Stimulated activated CD4-positive, alpha-beta T cell treated with anti-CD3 and anti-CD28 coated beads, TNF-alpha, amount 100 ng/mL, for 24 hours (primary cell): ENCODE measurements at regions not wholly inside any gene's neighbourhood (a gene's known extent, or its start where the extent isn't known, plus 50 kb on each side); places are given as distances from the start of the nearest gene placed in this dataset.

Experiments used
- DNase-seq, 3 experiments: peaks; one replicate each; pipeline ENCODE4 v3.0.0-alpha.2; 2020; ENCODE audit warnings: low read depth in 3 of 3

- no peak for DNase-seq
These were observed 122.4 kb upstream of the NPY2R start for GRCh38 chr4:155085843-155086530.

DNA sequence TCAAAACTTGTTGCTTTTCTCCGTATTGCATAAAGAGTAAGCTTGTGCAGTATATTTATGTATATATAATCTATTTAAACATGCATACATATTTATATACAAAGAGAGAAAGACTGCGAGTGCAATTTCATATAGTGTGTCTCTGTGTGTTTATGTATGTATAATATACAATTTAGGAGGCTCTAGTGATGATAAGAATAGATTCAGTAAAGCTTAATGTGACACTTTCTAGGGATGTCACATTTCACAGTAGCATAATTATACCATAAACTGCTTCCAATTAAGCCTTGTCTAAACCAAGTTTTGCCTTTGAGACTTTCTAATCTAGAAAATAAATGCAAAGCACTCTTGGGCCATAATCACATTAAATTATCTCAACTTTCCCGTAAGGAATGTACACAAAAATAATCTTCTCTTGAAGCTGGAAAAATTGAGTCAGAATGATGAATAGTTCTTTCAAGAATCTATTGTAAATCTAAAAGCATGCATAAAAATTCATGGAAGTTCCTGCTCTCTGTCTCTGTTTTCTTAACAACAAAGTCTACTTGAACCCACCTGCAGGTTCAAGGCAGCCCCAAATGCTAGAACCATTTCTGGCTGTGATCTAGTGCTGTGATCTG is 114.1 kb upstream of the NPY2R start:
- no peak for DNase-seq

DNA sequence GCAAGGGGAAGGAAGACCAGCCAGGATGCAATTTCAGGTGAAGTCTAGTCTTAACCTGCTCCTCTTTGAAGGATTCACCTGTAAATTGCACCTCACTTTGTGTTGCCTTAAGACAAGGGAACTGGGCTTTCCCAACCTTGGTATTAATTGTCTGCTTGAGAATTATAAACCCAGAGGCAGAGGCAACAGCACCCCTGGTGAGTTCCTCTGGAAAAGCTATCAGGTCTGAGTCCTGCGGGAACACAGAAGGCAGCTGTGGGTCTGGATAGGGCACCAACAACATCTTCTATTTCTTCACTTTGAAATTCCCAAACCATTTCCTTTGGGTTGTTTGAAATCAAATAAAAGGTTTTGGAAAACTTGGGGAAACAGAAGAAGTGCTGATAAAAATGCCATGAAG is 109.2 kb upstream of the NPY2R start:
- DNase-seq = no peak

- DNase-seq = no peak
These were observed 101.8 kb upstream of the NPY2R start for GRCh38 chr4:155106629-155107028.

GRCh38 chr4:155107059-155107458 is 101.4 kb upstream of the NPY2R start:
- DNase-seq = no peak

GRCh38 chr4:155114790-155115189 is 93.6 kb upstream of the NPY2R start:
- no peak for DNase-seq

- DNase-seq = no peak
These were observed 89.4 kb upstream of the NPY2R start for GRCh38 chr4:155119006-155119405.

DNA sequence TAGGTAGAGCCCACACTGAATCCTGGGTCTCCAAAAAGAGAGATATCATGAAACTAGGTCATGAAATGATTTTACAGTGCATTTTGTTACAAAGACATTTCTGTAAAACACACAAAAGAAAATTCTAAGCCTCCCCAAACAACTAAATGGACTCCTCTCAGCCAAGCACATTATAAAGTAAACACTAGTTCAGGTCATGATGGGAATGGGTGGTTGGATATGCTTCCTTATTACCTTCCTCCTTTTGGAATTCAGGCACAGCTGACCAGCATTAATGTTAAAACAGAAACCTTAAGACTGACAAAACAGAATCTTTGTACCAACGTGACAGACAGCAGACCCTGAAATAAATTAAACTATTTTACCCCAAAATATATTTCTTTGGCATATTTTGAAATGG is 87.9 kb upstream of the NPY2R start:
- DNase-seq = no peak

- DNase-seq = no peak
These were observed 86.1 kb upstream of the NPY2R start for GRCh38 chr4:155122382-155122781.

DNA sequence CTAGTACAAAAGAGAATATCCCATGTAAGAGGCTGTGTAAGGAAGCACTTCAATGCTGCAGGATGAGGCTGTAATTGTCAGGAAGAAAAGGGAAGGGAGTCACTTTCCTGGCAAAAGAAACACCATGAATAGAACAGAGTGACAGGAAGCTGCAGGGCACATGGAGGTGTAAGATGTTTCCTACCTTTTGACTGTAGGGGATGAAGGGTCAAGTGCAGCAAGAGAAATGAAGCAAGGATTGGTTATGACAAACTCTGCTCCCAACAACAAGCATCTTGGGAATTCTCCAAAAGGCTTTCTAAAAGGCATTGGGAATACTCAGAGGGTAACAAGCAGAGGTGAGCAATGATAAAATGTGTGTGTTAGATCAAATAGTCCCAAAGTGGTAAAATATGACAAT is 74.3 kb upstream of the NPY2R start:
- no peak for DNase-seq

- DNase-seq = no peak
These were observed 67.5 kb upstream of the NPY2R start for GRCh38 chr4:155140889-155141288.

- DNase-seq = no peak
These were observed 64.9 kb upstream of the NPY2R start for GRCh38 chr4:155143512-155143911.
